ENCODE measurements at regions not wholly inside any gene's neighbourhood (a gene's known extent, or its start where the extent isn't known, plus 50 kb on each side); places are given as distances from the start of the nearest gene placed in this dataset.

DNA sequence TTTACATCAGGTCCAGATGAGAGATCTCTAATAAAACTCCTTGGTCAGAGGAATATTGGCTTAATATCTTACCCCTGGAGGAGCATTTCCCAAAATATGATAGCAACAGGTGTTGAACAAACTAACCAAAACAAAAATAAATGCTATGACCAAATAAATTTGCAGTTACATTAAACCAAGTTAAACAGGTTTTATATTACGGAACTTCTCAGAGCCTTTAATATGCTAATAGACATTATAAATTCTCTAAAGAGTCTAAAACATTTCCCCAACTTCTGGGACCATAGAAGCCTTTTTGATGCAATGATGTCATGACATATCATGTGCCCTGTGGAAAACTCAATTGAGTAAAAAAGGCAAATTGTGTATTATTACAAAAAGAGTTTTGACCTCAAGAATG, 90.9 kb upstream of the ARMC2 start:
- TF ChIP-seq, protein P1, sequence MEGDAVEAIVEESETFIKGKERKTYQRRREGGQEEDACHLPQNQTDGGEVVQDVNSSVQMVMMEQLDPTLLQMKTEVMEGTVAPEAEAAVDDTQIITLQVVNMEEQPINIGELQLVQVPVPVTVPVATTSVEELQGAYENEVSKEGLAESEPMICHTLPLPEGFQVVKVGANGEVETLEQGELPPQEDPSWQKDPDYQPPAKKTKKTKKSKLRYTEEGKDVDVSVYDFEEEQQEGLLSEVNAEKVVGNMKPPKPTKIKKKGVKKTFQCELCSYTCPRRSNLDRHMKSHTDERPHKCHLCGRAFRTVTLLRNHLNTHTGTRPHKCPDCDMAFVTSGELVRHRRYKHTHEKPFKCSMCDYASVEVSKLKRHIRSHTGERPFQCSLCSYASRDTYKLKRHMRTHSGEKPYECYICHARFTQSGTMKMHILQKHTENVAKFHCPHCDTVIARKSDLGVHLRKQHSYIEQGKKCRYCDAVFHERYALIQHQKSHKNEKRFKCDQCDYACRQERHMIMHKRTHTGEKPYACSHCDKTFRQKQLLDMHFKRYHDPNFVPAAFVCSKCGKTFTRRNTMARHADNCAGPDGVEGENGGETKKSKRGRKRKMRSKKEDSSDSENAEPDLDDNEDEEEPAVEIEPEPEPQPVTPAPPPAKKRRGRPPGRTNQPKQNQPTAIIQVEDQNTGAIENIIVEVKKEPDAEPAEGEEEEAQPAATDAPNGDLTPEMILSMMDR (IDR thresholded peaks at IDR 0.05) = no peak
- TF ChIP-seq EZH2 (IDR thresholded peaks at IDR 0.05) = no peak

Data from neural progenitor cell (in vitro differentiated cells).